ENCODE measurements at regions not wholly inside any gene's neighbourhood (a gene's known extent, or its start where the extent isn't known, plus 50 kb on each side); places are given as distances from the start of the nearest gene placed in this dataset.

GRCh38 chr5:6161257-6161656 is 217.1 kb downstream of the MED10 start:
- no peaks in the 10 kb centered on the region for H3K36me3 ChIP-seq (ENCODE audit: insufficient read depth, low read length)
- no peak overlapping the region for H3K27ac ChIP-seq (ENCODE audit: low read length)
- H3K9me2 ChIP-seq (ENCODE audit: insufficient read depth, low read length) = no peaks in the 10 kb centered on the region
- no peak overlapping the region for H3K4me2 ChIP-seq (ENCODE audit: low read length)
- no peak overlapping the region for H3K9ac ChIP-seq (ENCODE audit: low read length)
- H3K27me3 ChIP-seq (ENCODE audit: insufficient read depth, low read depth, low read length) = no peaks in the 10 kb centered on the region
- TF ChIP-seq CTCF (IDR thresholded peaks at IDR 0.05; ENCODE audit: poor library complexity, severe bottlenecking) (no peak), MXI1 (conservative IDR thresholded peaks at IDR 0.05; ENCODE audit: poor library complexity, severe bottlenecking) (no peak), POLR2AphosphoS5 (IDR thresholded peaks at IDR 0.05) (no peak), REST (IDR thresholded peaks at IDR 0.05; ENCODE audit: borderline replicate concordance) (no peak), SMC3 (conservative IDR thresholded peaks at IDR 0.05; ENCODE audit: poor library complexity) (no peak), TAF1 (IDR thresholded peaks at IDR 0.05; ENCODE audit: low read depth) (no peak)
- H3K9me3 ChIP-seq (ENCODE audit: low read length) = no peaks in the 10 kb centered on the region
- no peak overlapping the region for H2AFZ ChIP-seq (ENCODE audit: low read depth, low read length)
- H3K79me2 ChIP-seq (replicated peaks; ENCODE audit: insufficient read depth, low read length) = no peaks in the 10 kb centered on the region
- H3F3A ChIP-seq (ENCODE audit: insufficient read depth, low read length, poor library complexity, severe bottlenecking) = no peaks in the 10 kb centered on the region
- H3K4me3 ChIP-seq (ENCODE audit: low read length) = no peak overlapping the region
- H4K20me1 ChIP-seq (ENCODE audit: insufficient read depth) = no peaks in the 10 kb centered on the region

- Histone ChIP-seq H2AFZ (ENCODE audit: low read depth, low read length) (no peak overlapping the region), H3K79me2 (replicated peaks; ENCODE audit: insufficient read depth, low read length) (no peaks in the 10 kb centered on the region), H3K27ac (ENCODE audit: low read length) (no peak overlapping the region), H3K9me2 (ENCODE audit: insufficient read depth, low read length) (no peaks in the 10 kb centered on the region), H3K36me3 (ENCODE audit: insufficient read depth, low read length) (no peaks in the 10 kb centered on the region), H3K27me3 (ENCODE audit: insufficient read depth, low read depth, low read length) (no peaks in the 10 kb centered on the region), H3K9me3 (ENCODE audit: low read length) (no peaks in the 10 kb centered on the region), H3K4me3 (ENCODE audit: low read length) (no peak overlapping the region), H4K20me1 (ENCODE audit: insufficient read depth) (no peaks in the 10 kb centered on the region), H3F3A (ENCODE audit: insufficient read depth, low read length, poor library complexity, severe bottlenecking) (no peaks in the 10 kb centered on the region), H3K9ac (ENCODE audit: low read length) (no peak overlapping the region), H3K4me2 (ENCODE audit: low read length) (no peak overlapping the region)
- no peak for TF ChIP-seq CTCF (IDR thresholded peaks at IDR 0.05; ENCODE audit: poor library complexity, severe bottlenecking)
- no peak for TF ChIP-seq RAD21 (conservative IDR thresholded peaks at IDR 0.05)
- TF ChIP-seq MXI1 (conservative IDR thresholded peaks at IDR 0.05; ENCODE audit: poor library complexity, severe bottlenecking) = no peak
- TF ChIP-seq EZH2 (IDR thresholded peaks at IDR 0.05; ENCODE audit: borderline replicate concordance, insufficient read depth, low read length, poor library complexity, severe bottlenecking) = no peak
- no peak for TF ChIP-seq TAF1 (IDR thresholded peaks at IDR 0.05; ENCODE audit: low read depth)
- no peak for TF ChIP-seq SMC3 (conservative IDR thresholded peaks at IDR 0.05; ENCODE audit: poor library complexity)
- no peak for TF ChIP-seq REST (IDR thresholded peaks at IDR 0.05; ENCODE audit: borderline replicate concordance)
- no peak for TF ChIP-seq EP300 (conservative IDR thresholded peaks at IDR 0.05; ENCODE audit: poor library complexity, severe bottlenecking)
- TF ChIP-seq POLR2AphosphoS5 (IDR thresholded peaks at IDR 0.05) = no peak
These were observed 218.4 kb downstream of the MED10 start for GRCh38 chr5:6159832-6160430.

Measured in neural cell (in vitro differentiated cells).